T-helper 2 cell (primary cell): ENCODE measurements at regions not wholly inside any gene's neighbourhood (a gene's known extent, or its start where the extent isn't known, plus 50 kb on each side); places are given as distances from the start of the nearest gene placed in this dataset.
"Not testable (repeated sequence)": the region's sequence is repeated elsewhere in the genome, so short reads cannot be mapped to it uniquely, and the experiment has no call there.

Source experiments
- DNase-seq, 5 experiments: peaks; one replicate each; pipeline versions ENCODE4 v3.0.0 to v3.0.0-alpha.2; 2012 to 2022

DNA sequence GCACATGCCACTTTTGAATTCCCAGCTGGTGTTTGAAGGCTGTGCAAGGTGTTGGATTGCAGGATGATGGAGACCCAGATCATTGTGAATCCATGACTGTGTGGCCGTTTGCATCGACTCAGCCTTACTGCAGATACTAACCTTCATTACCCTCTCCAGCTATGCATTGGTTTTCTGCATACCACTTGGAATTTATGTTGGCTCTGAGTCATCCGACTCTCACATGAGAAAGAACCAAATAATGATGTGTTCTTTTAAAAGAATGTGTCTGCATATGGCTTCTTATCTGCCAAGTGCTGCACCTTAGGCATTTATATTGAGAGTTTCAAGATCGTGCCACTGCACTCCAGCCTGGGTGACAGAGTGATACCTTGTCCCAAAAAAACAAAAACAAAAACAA is 106.7 kb upstream of the PRKX start:
- no peak for DNase-seq

DNA sequence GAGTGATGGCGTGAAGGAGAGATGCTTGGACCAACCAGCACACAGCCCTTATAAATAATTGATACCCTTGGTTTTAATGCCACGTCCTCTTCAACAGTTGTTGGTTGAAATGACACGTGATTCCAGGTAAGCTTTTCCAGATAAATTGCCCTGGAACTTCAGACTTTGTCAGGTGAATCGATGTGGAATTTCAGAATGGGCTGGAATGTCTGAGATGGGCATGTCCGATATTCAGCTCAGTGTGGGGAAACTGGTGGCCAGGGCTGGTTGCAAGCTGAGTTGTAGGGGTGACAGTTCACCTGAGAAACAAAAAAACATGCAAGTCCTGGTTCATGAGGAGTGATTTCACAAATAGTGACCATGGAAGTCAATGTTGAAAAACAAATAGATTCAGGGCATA is 104.0 kb upstream of the PRKX start:
- DNase-seq = not testable (repeated sequence)

DNA sequence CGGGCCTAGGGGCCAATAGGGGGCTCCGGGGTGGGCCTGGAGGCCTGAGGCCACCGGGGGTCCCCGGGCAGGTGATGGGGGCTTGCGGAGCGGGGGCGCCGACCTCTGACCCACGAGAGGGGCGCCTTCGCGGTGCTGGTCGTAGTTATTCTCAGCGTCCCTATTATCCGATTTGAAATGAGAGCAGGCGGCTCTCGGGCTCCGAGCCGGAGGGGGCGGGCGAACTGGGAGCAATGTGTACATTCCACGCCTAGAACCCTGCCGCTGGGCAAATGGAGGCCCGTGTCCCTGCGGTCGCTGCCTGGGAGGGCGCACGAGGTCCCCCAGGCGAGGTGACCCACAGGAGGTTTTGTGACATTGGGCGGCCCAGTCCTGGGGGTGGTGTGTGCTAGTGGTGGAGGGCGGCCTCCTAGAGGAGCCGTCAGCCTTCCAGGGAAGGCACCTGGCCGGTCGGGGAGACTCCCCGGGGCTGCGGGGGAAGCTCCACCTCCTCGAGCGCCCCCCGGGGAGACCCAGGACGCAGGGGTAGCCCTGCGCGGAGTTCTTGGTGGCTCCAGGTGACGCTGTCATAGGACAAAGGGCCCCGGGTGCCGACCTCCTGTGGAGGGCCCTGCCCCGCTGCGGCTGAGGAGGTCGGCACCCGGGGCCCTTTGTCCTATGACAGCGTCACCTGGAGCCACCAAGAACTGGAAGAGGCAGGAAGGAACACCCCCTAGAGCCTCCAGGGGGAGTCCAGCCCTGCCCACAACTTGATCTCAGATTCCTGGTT is 102.6 kb upstream of the PRKX start:
- DNase-seq = peak in 4 of 5 experiments; percentile 6 to 46 (median 22)

DNA sequence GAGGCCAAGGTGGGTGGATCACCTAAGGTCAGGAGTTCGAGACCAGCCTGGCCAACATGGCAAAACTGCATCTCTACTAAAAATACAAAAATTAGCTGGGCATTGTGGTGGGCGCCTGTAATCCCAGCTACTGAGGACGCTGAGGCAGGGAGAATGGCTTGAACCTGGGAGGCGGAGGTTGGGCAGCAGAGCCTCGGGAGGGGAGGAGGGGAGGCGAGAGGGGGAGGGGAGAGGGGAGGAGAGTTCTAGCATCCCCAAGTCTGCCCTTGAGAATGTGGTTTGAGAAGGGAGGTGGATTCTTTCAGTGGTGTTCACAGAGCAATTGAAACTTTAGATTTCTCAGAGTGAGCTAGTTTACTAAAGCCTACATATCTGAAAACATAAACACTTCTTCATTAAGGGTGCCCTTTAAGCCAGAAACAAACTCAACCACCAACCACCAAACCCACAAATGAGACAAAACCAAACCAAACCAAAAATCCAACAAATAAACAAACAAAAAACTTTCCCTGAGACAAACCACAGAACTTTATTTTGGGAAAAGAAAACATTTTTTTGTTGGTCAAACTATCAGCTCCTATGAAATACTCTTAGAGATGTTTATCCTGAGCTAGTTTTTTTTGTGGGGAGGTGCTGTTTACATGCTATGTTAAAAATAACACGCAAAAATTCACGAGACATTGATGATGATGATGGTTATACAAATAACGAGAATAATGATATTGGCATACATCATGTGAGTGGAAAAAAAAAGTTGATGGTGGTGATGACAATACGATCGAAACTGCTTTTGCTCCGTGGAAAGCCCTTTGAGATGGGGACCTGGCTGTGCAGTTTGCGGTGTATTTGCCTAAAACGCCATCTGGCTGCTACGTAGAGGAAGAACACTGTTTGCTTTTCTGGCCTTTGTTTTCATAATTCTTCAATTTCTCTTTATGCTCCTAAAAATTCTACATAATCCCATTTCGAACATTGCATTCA is 98.2 kb upstream of the PRKX start:
- DNase-seq = peak; percentile 5 to 86 (median 29)

DNA sequence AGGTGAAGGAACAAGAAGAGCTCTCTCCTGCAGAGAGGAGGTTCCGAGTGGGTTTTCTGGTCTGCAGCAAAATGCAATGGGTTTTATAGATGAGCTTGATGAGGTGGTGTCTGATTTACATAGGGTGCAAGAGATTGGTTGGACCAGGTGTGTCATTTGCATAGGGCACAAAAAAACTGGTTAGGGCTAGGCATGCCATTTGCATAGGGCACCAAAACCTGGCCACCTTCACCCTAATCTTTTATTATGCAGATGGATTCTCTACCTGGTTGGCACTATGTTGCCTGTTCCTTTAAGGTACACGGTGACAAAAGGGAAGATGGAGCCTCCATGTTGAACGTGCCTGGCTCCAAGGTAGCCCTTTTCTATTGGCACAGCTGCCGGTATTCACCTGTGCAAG is 94.5 kb upstream of the PRKX start:
- no peak for DNase-seq

DNA sequence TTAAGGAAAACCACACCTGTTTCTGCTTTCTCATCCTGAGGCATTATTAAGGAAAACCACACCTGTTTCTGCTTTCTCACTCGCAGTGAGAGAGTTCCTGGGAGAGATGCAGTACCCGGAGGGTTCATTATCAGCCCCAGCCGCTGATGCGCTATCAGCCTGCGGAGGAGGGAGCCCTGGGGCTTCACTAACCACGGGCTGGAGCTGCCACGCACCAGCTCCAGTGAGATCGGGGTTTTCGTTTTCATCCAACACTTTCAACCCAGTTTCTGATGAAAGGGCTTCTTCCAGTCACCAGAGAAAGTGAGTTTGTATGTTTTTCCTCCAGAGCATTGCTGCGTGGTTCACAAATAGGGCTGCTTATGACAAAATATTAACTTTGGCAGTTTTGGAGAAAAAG is 93.2 kb upstream of the PRKX start:
- no peak for DNase-seq

DNA sequence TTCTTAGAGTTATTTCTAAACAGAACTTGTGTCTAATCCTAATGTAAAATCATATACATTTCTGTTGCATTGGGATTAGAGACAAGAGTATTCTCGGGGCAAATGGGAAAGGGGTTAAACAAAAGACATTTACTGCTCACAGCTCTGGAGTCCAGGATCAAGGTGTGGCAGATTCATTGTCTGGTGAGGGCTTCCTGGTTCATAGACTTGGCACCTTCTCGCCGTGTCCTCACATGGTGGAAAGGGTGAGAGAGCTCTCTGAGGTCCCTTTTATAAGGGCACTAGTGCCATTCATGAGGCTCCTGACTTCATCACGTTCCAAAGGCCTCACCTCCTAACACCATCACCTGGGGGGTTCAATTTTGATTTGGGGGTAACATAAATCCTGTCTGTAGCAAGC is 90.3 kb upstream of the PRKX start:
- no peak for DNase-seq

DNA sequence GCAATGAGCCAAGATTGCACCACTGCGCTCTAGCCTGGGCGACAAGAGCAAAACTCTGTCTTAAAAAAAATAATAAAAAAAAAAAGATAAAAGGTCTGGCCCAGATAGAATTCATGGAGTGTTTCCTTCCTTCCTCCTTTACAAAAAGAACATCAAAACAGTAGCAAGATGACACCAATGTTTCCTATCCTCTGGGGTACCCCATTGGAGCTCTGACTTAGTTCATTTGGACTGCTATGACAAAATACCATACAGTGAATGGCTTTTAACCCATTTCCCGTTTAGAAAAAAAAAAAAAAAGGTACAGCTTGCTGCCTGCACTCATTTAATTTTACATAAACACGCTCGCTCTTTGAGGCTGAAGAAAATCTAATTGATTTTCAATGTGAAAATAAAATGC is 89.9 kb upstream of the PRKX start:
- no peak for DNase-seq

DNA sequence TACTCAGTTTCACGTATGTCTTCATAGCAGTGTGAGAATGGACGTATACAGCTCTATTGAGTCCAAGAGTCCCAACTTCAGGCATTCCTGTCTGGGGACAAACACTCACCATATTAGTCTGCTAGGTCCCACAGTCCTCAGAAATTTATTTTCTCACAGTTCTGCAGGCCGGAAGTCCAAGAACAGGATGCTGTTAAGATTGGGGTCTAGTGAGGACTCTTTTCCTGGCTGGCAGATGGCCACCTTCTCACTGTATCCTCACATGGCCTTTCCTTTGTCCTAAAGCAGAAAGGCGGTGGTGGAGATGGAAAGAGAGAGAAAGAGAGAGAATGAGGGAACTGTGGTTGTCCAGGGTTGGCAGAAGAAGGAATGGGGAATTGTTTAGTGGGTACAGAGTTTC is 82.0 kb upstream of the PRKX start:
- not testable (repeated sequence) for DNase-seq

DNA sequence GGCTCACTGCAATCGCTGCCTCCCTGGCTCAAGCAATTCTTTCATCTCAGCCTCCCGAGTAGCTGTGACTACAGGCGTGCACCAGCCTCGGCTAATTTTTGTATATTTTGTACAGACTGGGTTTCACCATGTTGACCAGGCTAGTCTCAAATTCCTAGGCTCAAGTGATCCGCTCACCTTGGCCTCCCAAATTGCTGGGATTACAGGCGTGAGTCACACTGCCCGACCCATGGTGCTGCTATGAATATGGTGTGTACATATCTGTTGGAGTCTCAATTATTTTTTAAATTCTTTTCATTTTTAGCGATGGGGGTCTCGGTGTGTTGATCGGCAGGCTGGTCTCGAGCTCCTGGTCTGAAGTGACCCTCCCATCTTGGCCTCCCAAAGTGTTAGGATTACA is 78.0 kb upstream of the PRKX start:
- no peak for DNase-seq

DNA sequence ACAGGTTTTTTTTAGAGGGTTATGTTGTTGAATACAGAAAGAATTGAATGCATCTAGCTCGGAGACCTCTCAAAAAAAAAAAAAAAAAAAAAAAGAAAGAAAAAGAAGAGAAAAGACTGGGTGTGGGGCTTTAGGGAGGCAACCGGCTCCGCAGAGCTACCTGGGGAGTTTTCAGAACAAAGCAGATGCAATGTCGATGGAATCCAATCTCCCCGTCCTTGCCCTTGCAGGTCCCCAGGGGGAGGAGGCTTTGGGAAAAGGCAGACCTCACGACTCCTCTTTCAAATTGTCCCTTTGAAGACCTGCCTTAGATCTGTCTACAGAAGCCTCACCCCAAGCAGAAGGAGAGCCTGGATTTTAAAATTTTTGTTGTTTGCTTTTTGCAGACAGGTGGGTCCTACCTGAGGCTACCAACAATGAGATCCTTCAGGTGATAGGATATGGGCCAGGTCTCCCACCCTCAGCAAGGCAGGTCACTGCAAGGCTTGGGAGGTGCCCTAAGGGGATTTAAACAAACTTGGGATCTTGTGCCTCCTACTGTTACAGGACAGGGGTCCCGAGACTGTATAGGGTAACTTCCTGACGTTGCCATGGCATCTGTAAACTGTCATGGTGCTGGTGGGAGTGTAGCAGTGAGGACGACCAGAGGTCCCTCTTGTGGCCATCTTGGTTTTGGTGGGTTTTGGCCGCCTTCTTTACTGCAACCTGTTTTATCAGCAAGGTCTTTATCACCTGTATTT is 75.2 kb upstream of the PRKX start:
- DNase-seq = peak in 2 of 5 experiments; percentile 5 to 6

DNA sequence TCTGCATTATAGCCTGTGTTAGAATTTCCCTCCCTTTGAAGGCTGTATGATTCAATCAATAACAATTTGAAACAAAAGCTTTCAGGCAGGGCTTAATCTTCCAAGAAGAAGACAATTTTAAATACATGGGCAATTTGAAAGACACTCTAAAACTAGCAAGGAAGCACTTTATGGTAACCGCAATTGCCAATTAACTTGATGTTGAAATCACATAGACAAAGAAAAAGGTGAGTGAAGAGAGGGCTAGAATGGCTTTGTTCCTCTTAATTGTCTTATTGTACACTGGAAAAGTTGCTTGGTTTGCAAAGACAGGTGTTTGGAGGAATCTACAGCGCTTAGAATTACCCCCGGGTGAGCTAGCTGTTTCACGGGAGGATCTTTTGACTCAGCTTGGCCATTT is 74.4 kb upstream of the PRKX start:
- no peak for DNase-seq

DNA sequence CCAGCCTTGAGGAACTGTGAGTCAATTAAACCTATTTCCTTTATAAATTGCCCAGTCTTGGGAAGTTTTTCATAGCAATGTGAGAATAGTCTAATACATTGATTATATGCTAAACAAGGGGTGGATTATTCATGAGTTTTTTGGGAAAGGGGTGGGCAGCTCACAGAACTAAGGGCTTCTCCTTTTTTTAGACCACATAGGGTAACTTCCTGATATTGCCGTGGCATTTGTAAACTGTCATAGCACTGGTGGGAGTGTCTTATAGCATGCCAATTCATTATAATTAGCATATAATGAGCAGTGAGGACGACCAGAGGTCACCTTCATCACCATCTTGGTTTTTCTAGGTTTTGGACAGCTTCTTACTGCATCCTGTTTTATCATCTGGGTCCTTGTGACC is 72.4 kb upstream of the PRKX start:
- DNase-seq = not testable (repeated sequence)

DNA sequence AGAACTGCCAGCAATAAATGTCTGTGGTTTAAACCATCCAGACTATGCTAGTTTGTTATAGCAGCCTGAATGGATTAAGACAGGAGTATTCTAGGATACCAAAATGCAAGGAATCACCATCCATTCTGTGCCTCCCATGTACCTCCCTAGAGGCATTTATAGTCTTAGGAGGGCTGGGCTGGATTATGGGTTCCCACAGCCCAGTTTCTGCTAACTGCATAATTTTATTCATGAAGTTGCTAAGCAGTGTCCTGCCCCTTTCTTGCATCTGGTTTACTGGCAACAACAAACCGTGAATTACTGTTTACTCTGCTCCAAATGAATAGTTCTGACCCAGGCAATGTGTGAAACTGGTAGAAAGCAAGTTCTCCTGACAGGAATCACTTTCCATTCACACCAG is 67.1 kb upstream of the PRKX start:
- DNase-seq = no peak

DNA sequence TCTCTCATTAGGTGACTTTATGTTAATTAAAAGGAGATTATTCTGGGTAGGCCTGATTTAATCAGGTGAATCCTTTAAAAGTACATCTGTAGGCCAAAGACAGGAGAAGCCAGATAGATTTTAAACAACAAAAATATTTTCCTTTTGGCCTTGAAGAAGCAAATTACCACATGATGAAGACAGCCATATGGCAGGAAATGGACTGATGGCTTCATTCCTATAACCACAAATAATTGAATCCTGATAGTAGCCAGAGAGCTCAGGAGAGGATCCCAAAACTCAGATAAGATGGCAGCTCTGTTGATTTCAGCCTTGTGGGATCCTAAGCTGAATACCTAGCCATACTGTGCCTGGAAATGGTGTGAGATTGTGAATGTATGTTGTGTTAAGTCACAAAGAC is 66.1 kb upstream of the PRKX start:
- DNase-seq = no peak

DNA sequence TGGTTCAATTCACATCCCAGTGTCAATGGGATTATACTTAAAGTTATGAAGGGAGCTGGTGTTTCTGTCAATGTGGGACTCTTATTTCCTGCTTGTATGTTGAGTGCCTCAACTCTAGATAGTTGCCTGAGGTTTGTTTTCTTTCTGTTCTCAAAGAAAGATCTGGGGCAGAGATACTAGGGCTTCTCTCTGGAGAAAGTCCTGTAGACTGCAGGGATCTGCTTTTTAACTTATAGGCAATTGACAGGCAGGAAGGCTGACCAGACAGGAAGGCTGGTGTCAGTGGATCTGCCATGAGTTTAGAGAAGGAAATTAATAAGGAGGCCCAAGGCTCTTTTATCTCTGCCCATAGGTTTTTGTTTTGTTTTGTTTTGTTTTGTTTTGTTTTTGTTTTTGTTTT is 64.0 kb upstream of the PRKX start:
- no peak for DNase-seq

DNA sequence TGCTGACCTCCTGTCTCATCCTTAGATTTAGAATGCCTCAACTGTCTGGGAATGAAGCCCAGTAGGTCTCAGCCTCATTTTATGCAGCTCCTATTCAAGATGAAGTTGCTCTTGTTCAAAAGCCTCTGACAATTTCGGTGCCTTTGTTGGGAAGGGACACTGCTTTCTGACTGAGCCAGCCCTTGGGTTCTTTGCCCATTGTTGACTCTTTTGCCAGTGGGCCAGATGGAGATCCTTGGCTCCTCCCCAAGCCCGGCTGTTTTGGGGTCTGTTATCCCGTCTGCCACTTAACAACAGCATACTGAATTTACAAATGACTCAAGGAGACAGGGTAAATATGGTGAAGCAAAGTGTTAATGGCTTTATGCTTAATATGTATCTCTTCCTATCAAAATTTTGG is 58.3 kb upstream of the PRKX start:
- DNase-seq = no peak

DNA sequence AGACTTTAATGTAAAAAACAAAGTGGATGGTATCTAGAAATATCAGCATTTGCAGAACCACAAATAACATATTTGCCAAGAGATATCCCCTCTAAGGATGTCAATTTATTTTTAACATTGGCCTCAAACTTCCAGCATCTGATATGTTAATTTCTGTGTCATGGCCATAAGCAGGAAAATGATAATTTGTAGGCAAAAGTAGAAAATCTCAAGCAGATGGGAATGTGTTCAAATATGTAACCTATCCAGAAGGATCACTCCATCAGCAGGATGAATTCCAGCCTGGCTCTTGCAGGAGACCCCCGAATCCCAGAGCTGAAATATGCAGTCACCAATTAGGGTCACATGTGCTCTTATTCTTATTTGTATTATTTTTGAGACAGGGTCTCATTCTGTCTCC is 55.4 kb upstream of the PRKX start:
- no peak for DNase-seq
